Stomach (tissue), 8 donors: ENCODE measurements at regions not wholly inside any gene's neighbourhood (a gene's known extent, or its start where the extent isn't known, plus 50 kb on each side); places are given as distances from the start of the nearest gene placed in this dataset.
A peak's percentile ranks its signal among the peaks of the same experiment; 100 is the strongest.

Source experiments
- DNase-seq, 2 donors: peaks; one replicate each; pipeline versions ENCODE4 v3.0.0 to v3.0.0-alpha.2; 2013 to 2019
- H3K27ac ChIP-seq, 5 donors: fragments of 200-600 bp in 4 of 5; sonication (generic) in 4 of 5; one replicate each; pipeline ENCODE4 v1.5.1; 2013 to 2019; ENCODE audit warnings: mild to moderate bottlenecking in 1 of 5, moderate library complexity in 1 of 5
- H3K27me3 ChIP-seq, 3 donors: fragments of 200-600 bp; sonication (generic); one replicate each; pipeline ENCODE4 v1.5.1; 2017 to 2019; ENCODE audit warnings: mixed run types in 1 of 3
- H3K36me3 ChIP-seq, 4 donors: fragments of 200-600 bp; sonication (generic); 1 replicate in 3 of 4; 2 replicates in 1 of 4; pipeline ENCODE4 v1.5.1; 2016 to 2019
- H3K4me1 ChIP-seq, 4 donors: fragments of 200-600 bp; sonication (generic); one replicate each; pipeline ENCODE4 v1.5.1; 2016 to 2019
- H3K4me3 ChIP-seq, 4 donors: fragments of 200-600 bp; sonication (generic) in 3 of 4; one replicate each; pipeline ENCODE4 v1.5.1; 2016 to 2019; ENCODE audit warnings: mild to moderate bottlenecking in 1 of 4
- H3K9me3 ChIP-seq, 4 donors: fragments of 200-600 bp; sonication (generic); one replicate each; pipeline ENCODE4 v1.5.1; 2016 to 2019
- CTCF ChIP-seq, 7 experiments: fragments of 450-650 bp in 4 of 7; fragments of 200-600 bp in 3 of 7; sonication (generic) in 3 of 7; IDR thresholded peaks; one replicate each; pipeline ENCODE4 v1.5.1; 2016 to 2019; ENCODE audit warnings: antibody characterized with exemption in 7 of 7, control low read depth in 2 of 7, mild to moderate bottlenecking in 1 of 7
- EP300 ChIP-seq: sonication (generic); formaldehyde crosslinking; IDR thresholded peaks from one replicate; pipeline ENCODE4 v1.6.1; 2017; ENCODE audit warnings: antibody characterized with exemption
- POLR2A ChIP-seq, 4 donors: fragments of 450-650 bp; IDR thresholded peaks; one replicate each; pipeline ENCODE4 v1.6.1; 2016; ENCODE audit warnings: antibody characterized with exemption in 4 of 4, control low read depth in 2 of 4, mild to moderate bottlenecking in 1 of 4, moderate library complexity in 1 of 4
- POLR2AphosphoS5 ChIP-seq, 3 donors: sonication (generic); formaldehyde crosslinking; IDR thresholded peaks; one replicate each; pipeline ENCODE4 v1.6.1; 2016; ENCODE audit warnings: antibody characterized with exemption in 3 of 3
- WGBS, 5 donors: extraction: QIAGEN DNeasy Blood & Tissue Kit in 3 of 5; methylation state at CpG; one replicate each; pipeline versions ENCODE4 v1.1.5 to v1.1.7; 2013 to 2018; 5-methylcytosine and 5-hydroxymethylcytosine counted together
- intact Hi-C: fragments of 100-400 bp; cut with DNase I; formaldehyde crosslinking; loops from one replicate; pipeline ENCODE4 v1.15.1; 2023; ENCODE audit warnings: low total_unique reads
- donor health status: healthy with polysubstance abuse.
- donor health status: Bipolar disorder and iron deficiency.
- donor health status: healthy.

- 77 to 89% (median 87%) methylated on average over 4 of the region's 4 CpGs for WGBS, 5 donors
- Histone ChIP-seq H3K27me3 (no peaks in the 10 kb centered on the region), H3K27ac (no peak overlapping the region), H3K4me3 (no peak overlapping the region), H3K9me3 (peaks cover 0 to 27% (median 4%) of the 10 kb centered on the region in 4 donors), H3K4me1 (no peaks in the 10 kb centered on the region), H3K36me3 (no peaks in the 10 kb centered on the region)
- DNase-seq, result no peak
- TF ChIP-seq POLR2A (IDR thresholded peaks at IDR 0.05), result no peak
- TF ChIP-seq EP300, result no peak
- no peak for TF ChIP-seq POLR2AphosphoS5 (IDR thresholded peaks at IDR 0.05)
- no peak for TF ChIP-seq CTCF (IDR thresholded peaks at IDR 0.05)
- intact Hi-C loops, result no loop called here
Observed at GRCh38 chr9:12069366-12069765, 623.8 kb upstream of the TYRP1 start.

- H3K4me1 ChIP-seq, result no peaks in the 10 kb centered on the region
- H3K36me3 ChIP-seq, result no peaks in the 10 kb centered on the region
- H3K27me3 ChIP-seq, result no peaks in the 10 kb centered on the region
- no peak overlapping the region for H3K27ac ChIP-seq
- no peak overlapping the region for H3K4me3 ChIP-seq
- intact Hi-C loops, result no loop called here
- no peak for DNase-seq
- TF ChIP-seq POLR2A (IDR thresholded peaks at IDR 0.05) (no peak), EP300 (no peak), POLR2AphosphoS5 (IDR thresholded peaks at IDR 0.05) (no peak), CTCF (IDR thresholded peaks at IDR 0.05) (no peak)
- H3K9me3 ChIP-seq, result peaks cover 0 to 10% (median 3%) of the 10 kb centered on the region in 4 donors
Observed at GRCh38 chr9:12085399-12085798, 607.8 kb upstream of the TYRP1 start.

GRCh38 chr9:12091865-12092527 is 601.2 kb upstream of the TYRP1 start:
- intact Hi-C loops, result no loop called here
- no peaks in the 10 kb centered on the region for H3K27me3 ChIP-seq
- TF ChIP-seq POLR2A (IDR thresholded peaks at IDR 0.05), result no peak
- TF ChIP-seq EP300, result no peak
- no peak for TF ChIP-seq CTCF (IDR thresholded peaks at IDR 0.05)
- H3K36me3 ChIP-seq, result no peaks in the 10 kb centered on the region
- no peak overlapping the region for H3K27ac ChIP-seq
- DNase-seq, result no peak
- H3K4me1 ChIP-seq, result no peaks in the 10 kb centered on the region
- WGBS, 5 donors, result 70 to 90% (median 79%) methylated on average over 3 to 6 of the region's 6 CpGs
- H3K4me3 ChIP-seq, result no peak overlapping the region
- H3K9me3 ChIP-seq, result peaks cover 0 to 20% (median 6%) of the 10 kb centered on the region in 4 donors

- WGBS, 5 donors, result 58 to 79% (median 67%) methylated on average over 1 of the region's 1 CpG
- no peaks in the 10 kb centered on the region for H3K27me3 ChIP-seq
- TF ChIP-seq POLR2A (IDR thresholded peaks at IDR 0.05) (no peak), POLR2AphosphoS5 (IDR thresholded peaks at IDR 0.05) (no peak), CTCF (IDR thresholded peaks at IDR 0.05) (no peak), EP300 (no peak)
Observed at GRCh38 chr9:12094046-12094445, 599.1 kb upstream of the TYRP1 start.

More at GRCh38 chr9:12094046-12094445, 599.1 kb upstream of the TYRP1 start:
- no peaks in the 10 kb centered on the region for H3K4me1 ChIP-seq
- no peak overlapping the region for H3K4me3 ChIP-seq
- no peaks in the 10 kb centered on the region for H3K36me3 ChIP-seq
- peak in 1 of 2 donors; percentile 35 for DNase-seq
- no peak overlapping the region for H3K27ac ChIP-seq
- peaks cover 0 to 13% (median 4%) of the 10 kb centered on the region in 4 donors for H3K9me3 ChIP-seq
- intact Hi-C loops, result no loop called here
